GM03348 (cell line): ENCODE measurements at regions not wholly inside any gene's neighbourhood (a gene's known extent, or its start where the extent isn't known, plus 50 kb on each side); places are given as distances from the start of the nearest gene placed in this dataset.

ENCODE experiments used
- DNase-seq: peaks from one replicate; pipeline ENCODE4 v3.0.0; 2012; ENCODE audit warnings: low spot score

GRCh38 chr20:48300529-48300928 lies 515.2 kb upstream of the SULF2 start:
- DNase-seq: no peak

- DNase-seq: no peak
Observed at GRCh38 chr20:48298851-48299484, 513.7 kb upstream of the SULF2 start.

GRCh38 chr20:48298433-48298832 lies 513.2 kb upstream of the SULF2 start:
- DNase-seq: no peak

DNA sequence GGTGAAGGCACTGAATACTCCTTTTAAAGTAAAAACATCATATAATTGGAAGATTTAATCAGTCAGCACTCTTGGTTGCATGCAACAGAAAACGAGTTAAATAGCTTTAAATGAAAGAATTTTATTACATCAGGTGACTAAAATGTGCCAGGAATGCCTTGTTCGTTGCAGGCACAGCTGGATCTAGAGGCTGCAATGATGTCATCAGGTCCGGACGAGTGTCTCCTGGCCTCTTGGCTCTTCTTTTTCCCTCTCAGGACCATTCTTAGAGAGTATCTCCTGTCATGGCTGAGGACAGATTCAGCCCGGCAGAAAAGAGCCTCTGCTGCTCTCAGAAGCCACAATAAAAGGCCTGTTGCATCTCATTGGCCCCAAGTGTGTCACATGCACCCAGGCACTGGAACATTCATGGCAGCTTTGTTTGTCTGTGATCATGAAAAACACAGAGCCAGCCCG lies 510.7 kb upstream of the SULF2 start:
- DNase-seq: peak; percentile 58

- peak; percentile 88 for DNase-seq
Observed at GRCh38 chr20:48295445-48295903, 510.2 kb upstream of the SULF2 start.

DNA sequence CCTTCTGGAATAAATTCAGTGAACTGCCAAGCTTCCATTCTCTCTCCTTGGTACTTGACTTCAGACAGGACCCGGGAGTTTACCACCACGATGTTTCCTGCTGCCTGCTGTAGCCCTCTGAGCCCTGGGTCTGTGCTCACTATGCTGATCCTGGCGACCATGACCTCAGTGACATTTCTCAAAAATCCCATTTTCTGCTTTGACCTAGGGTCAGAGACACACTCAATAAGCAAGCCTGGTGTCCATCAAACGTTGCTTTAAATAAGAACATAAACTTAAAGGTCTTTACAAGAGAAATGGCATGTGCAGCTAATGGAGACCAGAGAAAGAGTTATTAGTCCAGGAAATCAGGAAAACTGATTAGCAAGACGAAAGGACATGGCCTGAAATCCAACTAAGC lies 509.7 kb upstream of the SULF2 start:
- no peak for DNase-seq

DNA sequence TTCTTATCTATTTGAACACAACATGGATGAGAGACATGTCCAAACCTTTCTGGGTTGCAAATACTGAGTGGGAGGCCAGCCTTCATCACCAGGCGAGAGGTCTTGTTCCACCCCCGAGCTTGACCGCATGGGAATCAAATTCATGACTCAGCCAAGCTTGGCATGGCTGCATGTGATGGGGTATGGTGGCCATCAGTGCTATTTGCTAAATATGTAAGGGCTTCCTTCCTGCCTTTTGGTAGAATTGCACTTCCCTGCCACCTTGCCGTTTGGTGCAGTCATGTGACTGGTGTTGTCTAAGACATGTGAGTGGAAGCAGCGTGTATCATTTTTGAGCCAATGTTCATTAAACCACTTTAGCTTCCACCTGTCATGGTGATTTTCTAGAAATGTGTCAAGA lies 508.9 kb upstream of the SULF2 start:
- DNase-seq: no peak

- no peak for DNase-seq
Observed at GRCh38 chr20:48293671-48294070, 508.4 kb upstream of the SULF2 start.

DNA sequence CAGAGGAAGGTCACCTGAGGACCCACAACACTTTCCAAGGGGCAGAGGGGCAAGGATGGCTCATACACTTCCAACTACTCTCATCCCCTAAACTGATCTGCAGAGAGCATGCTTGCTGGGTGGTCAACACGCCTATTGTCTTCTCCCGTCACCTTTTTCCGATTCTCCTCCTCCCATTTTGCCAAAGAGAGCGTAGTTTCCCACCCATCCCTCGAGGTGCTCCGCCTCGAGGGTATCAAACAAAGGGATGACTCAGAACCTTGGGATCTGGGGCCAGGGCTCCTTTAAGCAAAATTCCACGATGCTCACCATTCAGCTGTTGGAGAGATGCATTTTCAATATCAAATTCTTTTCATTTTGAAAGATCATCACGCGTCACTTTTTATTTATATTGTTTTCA lies 507.5 kb upstream of the SULF2 start:
- DNase-seq: no peak

- no peak for DNase-seq
Observed at GRCh38 chr20:48291896-48292295, 506.6 kb upstream of the SULF2 start.

DNA sequence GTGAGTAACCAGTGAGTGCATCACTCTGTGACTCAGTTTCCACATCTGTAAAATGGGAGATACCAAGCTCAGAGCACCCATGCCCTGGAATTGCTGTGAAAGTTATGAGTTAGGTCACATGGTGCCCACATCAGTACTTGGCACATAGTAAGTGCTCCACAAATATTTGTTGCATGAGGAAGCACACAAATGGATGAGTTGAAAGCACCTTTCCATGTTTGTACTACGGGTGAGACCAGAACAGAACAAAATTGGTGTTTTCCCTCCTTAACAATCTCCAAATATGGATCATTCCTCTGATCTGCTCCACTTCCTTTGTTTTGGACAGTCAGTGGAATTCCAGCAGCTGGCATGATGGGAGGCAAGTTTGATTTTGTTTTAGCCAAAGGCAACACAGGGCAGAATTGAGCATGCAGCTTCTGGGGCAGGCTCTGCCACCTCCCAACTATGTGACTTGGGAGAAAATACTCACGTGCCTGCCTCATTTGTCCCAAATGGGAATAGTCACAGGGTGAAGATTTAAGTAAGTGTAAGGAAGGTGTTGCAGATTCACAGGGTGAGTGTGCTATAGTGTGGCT lies 503.7 kb upstream of the SULF2 start:
- DNase-seq: no peak

- DNase-seq: no peak
Observed at GRCh38 chr20:48287552-48288170, 502.4 kb upstream of the SULF2 start.

DNA sequence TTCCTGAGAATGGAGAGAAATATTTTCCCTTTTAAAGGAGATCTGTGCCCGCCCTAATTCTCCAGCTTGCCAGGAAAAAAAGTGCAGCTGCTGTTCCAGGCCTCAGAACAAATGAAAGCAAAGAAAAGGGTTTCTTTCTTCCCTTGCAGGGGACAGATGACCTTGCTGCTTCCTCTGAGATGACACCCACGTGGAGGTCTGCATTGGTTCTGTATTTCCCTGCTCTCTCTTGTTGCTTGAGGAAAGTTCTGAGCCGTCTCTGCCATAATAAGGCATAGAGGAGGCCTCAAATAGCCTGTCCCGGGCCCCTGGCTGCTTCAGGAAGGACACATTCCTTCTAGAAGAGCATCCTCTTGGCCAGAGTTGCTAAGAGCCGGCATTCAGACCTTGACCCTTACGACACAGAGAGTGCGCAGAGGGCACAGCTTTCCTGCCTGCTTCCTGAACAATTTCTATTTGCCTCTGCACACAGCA lies 501.8 kb upstream of the SULF2 start:
- DNase-seq: peak; percentile 20

DNA sequence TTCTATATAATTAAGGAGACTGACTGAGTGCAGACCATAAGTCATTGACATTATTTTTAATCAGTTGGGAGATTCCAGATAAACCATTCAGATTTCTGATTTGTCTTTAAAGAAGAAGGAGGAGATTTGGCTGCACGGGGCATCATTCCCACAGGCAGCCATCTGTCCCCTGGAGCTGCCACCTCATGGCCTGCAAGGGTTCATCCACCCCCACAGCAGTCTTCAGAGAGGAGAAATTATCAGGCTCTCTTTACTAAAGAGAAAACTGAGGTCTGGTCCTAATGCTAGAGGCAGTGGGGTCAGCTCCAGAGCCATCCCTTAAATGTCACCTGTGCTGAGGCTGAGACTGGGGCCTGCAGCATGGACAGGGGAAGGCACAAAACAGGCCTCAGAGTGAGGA lies 501.3 kb upstream of the SULF2 start:
- no peak for DNase-seq

DNA sequence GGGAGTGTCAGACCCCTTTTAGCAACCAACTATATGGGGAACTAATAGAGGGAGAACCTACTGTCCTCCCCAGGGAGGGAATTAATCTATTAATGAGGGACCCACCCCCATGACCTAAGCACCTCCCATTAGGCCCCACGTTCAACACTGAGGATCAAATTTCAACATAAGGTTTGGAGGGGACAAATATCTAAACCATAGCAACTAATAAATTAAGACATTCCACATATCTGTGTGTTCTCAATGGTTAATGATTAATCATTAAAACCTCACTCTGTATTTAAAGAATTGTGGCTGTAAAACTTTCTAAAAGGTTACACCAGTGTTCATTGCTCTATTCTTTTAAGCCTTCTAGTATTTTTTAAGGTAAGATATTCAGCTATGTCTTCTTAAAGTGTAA lies 500.4 kb upstream of the SULF2 start:
- no peak for DNase-seq

DNA sequence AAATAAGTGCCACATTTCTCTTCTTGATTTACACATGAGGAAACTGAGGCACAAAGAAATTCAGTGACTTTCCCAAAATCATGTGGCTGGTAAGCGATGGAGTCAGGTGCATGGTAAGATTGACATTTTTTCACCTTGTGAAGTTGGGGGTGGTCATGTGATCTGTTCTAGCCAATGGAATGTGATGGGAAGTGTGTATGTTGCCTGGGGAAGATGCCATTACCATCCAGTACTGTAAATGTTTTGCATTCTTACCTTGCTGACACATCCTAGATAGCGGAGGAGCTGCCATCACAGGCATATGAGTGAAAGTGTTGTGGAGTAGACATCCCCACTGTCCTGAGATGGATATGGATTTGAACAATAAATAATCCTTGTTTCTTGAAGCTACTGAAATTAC lies 499.6 kb upstream of the SULF2 start:
- DNase-seq: no peak

- no peak for DNase-seq
Observed at GRCh38 chr20:48284315-48284714, 499.0 kb upstream of the SULF2 start.

DNA sequence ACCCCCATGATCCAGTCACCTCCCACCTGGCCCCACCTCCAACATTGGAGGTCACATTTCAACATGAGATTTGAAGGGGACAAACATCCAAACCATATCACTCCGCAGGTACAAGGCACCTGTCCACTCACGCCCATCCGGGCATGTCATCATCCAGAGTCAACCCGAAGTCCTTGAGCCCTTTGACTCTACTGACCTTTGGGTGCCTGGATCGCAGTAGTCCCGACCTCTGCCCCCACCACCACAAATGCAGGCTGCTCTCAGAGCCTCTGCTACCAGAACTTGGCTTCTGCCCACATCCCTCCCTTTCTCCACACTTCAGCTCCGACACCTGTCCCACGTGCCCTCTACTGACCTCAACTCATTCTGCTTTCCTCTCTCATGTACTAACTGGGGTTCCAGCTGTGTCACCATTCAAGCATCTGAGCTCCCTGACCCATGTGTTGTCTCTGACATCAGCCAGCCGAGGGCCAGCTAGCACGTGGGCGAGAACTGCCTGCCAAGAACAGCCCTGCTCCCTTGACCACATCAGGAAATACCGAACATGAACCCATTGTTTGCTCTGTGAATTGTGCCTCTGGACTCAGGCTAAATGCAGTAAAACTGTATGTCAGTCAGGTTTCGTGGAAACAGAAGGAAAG lies 498.3 kb upstream of the SULF2 start:
- DNase-seq: peak; percentile 89

DNA sequence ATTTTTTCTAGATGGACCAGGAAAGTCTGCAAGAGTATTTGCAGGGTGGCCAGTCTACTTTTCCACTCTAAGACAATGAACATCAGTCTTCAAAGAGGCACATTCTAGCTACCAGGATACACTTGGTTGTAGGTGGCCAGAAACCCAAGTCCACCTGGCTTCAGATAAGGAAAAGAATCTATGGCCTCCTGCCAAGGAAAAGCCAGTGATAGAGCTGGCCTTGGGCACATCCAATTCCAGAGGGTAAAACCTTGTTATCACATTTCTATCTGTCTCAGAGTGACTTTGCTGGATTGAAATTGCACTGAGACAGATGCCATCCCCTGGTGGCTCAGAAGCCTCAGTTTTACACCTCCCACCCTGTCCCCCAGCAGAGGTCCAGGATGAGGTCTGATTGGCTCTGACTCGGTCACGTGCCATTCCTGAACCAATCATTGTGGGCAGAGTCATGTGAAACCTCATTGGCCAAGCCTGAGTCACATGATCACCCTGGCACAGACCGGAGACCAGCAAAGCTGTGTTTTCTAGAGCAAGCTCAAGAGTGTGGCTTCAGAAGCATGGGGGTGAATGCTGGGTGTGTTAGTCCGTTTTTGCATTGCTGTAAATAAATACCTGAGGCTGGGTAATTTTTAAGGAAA lies 497.4 kb upstream of the SULF2 start:
- no peak for DNase-seq

GRCh38 chr20:48281501-48281900 lies 496.2 kb upstream of the SULF2 start:
- DNase-seq: no peak

- no peak for DNase-seq
Observed at GRCh38 chr20:48278961-48279481, 493.7 kb upstream of the SULF2 start.

DNA sequence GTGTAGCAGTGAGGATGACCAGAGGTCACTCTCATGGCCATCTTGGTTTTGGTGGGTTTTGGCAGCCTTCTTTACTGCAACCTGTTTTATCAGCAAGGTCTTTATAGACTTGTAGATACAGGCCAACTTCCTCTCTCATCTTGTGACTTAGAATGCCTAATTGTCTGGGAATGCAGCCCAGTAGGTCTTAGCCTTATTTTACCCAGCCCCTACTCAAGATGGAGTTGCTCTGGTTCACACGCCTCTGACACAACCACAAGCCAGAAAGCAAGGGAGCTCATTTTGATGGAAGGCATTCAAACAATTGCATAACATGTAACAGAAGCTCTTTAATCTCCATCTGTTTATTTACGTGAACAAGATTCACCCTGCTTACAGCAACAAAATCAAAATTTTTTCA lies 492.0 kb upstream of the SULF2 start:
- no peak for DNase-seq
